ENCODE measurements at regions not wholly inside any gene's neighbourhood (a gene's known extent, or its start where the extent isn't known, plus 50 kb on each side); places are given as distances from the start of the nearest gene placed in this dataset.

DNA sequence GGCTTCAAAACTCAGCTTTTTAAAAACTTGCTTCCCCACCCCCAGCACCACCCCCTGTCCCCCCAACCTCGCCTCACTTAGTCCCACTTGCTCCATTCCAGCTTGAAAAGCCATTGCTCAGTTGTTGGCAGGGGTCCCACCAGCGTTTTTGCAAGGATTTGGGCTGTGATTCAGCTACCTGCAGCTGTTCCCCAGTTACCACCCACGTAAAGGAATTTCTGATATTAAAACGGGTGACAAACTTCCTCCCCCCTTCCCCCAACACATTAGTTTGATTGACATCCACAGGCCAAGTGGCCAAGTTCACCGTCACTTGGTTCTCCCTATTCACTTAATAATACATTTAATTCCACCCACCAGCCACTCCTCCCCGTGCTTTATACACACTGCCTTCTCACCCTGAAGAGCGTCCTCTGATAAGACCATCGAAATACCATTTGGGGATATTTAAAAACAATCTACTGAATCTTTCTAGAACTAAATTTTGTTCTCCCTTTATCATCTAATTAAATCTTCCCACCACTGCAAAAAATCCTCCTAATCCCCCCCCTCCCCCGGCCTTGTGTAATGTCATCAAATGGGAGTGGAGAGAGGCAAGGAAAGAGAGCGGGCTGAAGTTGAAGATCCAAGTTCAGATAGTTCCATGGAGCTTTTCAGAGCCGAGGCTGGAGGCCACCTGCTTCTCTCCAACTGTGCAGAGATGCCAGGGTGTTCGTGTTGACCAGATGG is 55.1 kb downstream of the SOX9 start:
- no peak overlapping the region for H3K4me3 ChIP-seq (ENCODE audit: low read depth, low read length)
- TF ChIP-seq, protein P1, sequence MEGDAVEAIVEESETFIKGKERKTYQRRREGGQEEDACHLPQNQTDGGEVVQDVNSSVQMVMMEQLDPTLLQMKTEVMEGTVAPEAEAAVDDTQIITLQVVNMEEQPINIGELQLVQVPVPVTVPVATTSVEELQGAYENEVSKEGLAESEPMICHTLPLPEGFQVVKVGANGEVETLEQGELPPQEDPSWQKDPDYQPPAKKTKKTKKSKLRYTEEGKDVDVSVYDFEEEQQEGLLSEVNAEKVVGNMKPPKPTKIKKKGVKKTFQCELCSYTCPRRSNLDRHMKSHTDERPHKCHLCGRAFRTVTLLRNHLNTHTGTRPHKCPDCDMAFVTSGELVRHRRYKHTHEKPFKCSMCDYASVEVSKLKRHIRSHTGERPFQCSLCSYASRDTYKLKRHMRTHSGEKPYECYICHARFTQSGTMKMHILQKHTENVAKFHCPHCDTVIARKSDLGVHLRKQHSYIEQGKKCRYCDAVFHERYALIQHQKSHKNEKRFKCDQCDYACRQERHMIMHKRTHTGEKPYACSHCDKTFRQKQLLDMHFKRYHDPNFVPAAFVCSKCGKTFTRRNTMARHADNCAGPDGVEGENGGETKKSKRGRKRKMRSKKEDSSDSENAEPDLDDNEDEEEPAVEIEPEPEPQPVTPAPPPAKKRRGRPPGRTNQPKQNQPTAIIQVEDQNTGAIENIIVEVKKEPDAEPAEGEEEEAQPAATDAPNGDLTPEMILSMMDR (IDR thresholded peaks at IDR 0.05; ENCODE audit: borderline replicate concordance, insufficient read depth, low read depth, low read length), result no peak

DNA sequence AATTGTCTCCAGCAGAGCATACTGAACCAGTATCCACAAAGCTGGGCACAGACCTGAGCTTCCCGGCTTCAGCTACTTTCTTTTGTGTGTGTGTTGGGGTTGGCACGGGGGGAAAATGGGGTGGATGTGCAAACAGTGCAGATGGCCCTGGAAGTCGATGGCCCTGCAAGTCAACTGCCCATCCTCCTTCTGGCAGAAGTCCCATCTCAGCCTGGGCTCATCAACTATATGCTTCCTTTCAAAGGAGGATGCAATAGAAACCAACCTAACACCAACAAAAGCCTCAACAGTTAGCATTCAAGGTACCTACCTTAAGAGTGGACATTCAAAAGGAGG is 55.7 kb downstream of the SOX9 start:
- H3K4me3 ChIP-seq (ENCODE audit: low read depth, low read length), result no peak overlapping the region
- TF ChIP-seq, protein P1 (IDR thresholded peaks at IDR 0.05; ENCODE audit: borderline replicate concordance, insufficient read depth, low read depth, low read length), result no peak

DNA sequence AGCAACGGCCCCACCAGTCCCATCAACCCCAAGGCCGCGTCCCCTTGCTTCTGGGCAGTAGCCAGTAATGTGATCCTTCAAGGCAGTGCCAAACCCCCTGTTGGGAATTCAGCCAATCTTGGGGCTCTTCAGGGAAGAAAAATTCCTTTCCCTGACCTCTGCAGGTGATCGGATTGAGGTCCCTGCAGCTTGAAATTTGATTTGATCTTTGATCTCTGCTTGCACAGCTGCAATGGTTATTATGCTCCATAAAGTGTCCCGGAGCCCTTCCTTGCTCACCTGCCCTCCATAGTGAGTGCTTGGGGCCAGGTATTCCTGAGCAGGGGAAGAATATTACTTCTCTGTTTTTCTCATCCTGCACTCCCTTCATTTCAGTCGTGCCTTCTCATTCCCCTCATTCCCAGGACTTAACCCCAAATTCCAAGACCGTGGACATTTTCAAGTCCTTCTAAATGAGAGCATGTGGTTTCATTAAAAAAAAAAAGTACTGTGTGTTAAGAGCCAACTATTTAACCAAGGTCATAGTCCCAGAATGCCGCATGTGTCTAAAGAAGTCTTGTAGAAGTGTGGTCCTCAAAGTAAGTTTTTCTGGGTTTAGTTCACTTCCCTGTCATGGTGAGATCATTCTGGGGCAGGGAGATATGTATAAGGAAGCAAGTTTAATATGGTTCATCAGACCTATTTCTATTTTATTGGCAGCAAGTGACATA is 56.3 kb downstream of the SOX9 start:
- H3K4me3 ChIP-seq (ENCODE audit: low read depth, low read length), result no peak overlapping the region
- TF ChIP-seq, protein P1 (IDR thresholded peaks at IDR 0.05; ENCODE audit: borderline replicate concordance, insufficient read depth, low read depth, low read length), result no peak

DNA sequence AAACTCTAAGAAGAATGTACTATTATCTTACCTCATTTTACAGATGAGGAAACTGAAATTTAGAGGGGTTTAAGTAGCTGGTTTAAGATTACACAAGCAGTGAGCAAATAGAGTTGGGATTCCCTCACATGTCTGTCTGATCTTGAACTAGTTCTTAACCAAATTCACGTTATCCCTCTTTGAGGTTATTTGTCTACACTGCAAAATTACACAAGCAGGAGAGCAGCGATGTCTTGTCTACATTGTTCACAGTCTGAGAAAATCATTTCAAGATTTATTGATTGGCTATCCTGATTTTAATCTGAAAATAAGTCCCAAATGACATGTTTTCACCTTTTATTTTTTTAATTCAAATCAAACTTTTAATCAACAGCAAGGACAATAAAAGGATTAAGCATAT is 56.9 kb downstream of the SOX9 start:
- TF ChIP-seq, protein P1 (IDR thresholded peaks at IDR 0.05; ENCODE audit: borderline replicate concordance, insufficient read depth, low read depth, low read length), result no peak
- no peak overlapping the region for H3K4me3 ChIP-seq (ENCODE audit: low read depth, low read length)

DNA sequence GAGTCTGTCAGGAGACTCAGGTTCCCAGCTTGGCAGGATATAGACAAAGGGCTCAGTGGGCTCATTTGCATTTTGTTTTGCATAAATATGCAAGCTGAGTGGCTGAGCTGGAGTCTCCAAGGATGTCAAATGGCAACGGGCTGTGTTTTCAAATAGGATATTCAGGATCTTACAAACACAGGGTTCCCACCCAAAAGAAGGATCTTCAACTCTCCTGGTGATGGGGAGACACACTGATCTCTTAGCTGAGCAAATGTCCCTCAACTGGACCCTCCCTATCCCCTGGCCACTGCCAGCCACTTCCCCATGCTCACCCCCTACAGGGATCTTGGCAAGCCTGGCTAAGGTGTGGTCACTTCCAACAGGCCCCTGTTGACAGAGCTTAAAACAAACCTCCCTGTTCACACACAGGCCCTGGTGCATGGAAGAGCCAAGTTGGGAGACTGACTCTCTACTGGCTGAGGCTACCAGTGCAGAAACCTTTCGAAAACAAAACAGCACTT is 61.6 kb downstream of the SOX9 start:
- TF ChIP-seq, protein P1 (IDR thresholded peaks at IDR 0.05; ENCODE audit: borderline replicate concordance, insufficient read depth, low read depth, low read length), result no peak
- no peak overlapping the region for H3K4me3 ChIP-seq (ENCODE audit: low read depth, low read length)

DNA sequence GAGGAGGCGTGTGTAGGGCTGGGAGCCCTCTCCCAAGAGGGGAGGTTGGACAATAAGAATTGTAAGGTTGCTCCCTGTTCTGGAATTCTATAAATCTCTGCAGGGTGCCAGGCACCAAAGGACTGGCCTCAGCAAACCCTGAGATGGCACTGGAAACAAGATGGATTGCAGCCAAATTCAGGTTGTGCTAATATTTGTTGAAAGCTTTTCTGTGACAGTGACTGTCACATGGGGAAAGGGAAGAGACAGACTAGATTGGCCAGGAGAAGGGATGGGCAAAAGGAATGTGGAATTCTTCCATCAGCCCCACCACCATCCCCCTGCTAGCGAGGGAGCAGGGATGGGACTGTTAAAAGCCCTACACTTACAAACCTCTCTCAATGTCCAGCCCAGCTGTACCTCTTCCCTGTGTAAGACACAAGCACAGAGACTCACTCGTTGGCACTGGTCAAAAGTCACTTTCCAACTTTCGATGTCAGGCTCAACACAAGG is 62.4 kb downstream of the SOX9 start:
- TF ChIP-seq, protein P1 (IDR thresholded peaks at IDR 0.05; ENCODE audit: borderline replicate concordance, insufficient read depth, low read depth, low read length), result no peak
- no peak overlapping the region for H3K4me3 ChIP-seq (ENCODE audit: low read depth, low read length)
